Anterior cingulate cortex (tissue), 58 donors: ENCODE measurements at regions not wholly inside any gene's neighbourhood (a gene's known extent, or its start where the extent isn't known, plus 50 kb on each side); places are given as distances from the start of the nearest gene placed in this dataset.

ENCODE experiments used
- DNase-seq, 58 donors: peaks; one replicate each; lab custom pipeline; 2025; lab: John Stamatoyannopoulos, UW

DNA sequence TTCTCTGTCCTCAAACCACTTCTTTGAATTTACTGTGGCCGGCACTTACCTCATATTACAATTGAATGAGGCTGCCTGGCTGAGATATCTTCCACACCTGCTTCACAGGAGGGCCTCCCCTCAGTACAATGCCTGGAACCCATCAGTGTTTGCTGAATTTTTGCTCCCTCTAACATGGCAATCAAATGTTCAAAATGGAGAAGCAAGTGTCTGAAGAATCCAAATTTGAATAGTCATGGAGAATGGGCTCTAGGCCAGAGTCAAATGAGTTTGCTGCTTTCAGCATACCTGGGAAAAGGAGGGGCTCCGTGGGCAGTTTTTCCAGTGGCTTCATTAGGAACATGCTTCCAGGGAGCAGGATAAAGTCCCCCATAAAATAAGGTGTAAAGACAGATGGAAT is 564.8 kb downstream of the UTRN start:
- no peak for DNase-seq

DNA sequence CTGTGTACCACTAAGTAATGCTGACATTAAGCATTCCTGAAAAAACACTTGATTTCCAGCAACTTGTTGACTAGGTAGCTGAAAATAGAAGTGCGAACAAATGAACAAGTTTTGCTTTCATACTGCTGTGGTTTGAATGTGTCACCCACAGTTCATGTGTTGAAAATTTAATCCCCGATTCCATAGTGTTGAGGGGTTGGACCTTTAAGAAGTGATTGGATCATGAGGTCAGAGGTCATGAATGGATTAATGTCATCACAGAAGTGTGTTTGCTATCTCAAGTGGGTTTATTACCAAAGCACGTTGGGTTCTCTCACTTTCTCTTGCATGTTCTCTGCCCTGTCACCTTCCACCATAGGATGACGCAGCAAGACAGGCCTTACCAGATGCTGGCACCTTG is 568.5 kb downstream of the UTRN start:
- no peak for DNase-seq

DNA sequence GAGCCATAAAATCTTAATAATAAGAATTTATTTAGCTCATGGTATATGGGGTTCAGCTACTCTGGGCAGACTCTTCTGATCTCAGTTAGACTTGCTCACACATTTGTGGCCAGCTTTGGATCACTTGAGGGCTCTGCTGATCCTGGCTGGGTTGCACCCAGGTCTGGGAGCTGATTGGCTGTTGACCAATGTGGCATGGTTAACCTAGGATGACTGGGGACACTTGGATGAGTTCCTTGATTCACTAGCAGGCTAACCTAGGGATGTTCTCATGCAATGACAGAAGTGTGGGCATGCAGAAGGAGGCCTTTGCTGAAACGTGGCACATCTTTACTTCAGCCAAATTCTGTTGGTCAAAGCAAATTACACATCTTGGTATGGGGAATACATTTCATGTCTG is 569.5 kb downstream of the UTRN start:
- no peak for DNase-seq

DNA sequence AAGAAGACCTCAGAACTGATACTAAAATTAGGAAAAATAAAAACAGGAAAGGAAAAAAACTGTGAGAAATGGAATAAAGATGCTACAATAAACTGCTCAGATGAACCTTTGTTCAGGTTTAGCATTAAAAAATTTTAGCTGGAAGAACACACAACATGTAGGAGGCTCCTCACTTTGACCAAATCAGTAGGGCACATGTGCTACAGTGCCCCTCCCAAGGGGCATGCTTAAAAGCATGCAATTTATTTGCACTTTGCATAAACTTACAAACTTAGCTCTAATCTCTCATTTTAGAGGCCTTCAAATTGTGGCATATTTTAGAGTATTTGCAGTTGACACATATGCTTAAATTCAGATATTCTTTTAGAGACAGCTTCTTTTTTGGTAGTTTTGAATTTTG is 570.2 kb downstream of the UTRN start:
- DNase-seq, result no peak

DNA sequence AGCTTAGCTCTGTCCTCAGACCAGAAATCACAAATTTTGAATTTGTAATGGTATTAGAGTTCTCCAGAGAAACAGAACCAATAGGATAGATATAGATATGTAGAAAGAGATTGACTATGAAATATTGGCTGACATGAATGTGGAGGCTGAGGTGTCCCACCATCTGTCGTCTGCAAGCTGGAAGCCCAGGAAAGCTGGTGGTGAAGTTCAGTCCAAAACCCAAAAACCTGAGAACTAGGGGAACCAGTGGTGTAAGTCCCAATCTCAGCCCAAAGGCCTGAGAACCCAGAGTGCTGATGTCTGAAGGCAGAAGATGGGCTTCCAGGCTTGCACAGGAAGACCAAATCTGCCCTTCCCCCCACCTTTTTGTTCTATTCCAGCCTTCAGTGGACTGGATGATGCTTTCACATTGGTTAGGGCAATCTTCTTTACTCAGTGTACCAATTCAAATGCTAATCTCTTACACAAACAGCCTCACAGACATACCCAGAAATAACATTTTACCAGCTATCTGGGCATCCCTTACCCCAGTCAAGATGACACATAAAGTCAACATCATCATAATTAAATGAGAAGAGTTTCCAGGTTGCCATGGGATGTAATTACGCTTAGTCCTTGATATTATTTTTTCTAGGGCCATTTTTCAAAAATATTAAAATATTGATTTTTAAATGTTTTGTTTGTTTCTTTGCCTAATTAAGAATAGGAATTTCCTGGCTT is 570.8 kb downstream of the UTRN start:
- DNase-seq, result peak in 10 of 58 donors; percentile 1 to 16 (median 7)

DNA sequence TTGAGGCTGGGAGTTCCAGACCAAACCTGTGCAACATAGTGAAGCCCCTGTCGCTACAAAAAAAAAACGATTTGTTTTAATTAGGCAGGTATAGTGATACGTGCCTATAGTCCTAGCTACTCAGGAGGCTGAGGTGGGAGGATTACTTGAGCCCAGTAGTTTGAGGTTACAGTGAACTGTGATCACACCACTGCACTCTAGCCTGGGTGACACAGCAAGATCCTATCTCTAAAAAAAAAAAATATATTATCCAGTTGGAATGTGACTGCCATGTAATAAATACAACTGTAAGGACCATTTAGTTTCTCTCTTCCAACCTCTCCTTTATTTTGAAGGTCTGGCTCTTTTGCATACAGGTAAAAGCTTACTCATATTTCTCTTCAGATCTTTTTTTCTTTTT is 571.5 kb downstream of the UTRN start:
- no peak for DNase-seq

DNA sequence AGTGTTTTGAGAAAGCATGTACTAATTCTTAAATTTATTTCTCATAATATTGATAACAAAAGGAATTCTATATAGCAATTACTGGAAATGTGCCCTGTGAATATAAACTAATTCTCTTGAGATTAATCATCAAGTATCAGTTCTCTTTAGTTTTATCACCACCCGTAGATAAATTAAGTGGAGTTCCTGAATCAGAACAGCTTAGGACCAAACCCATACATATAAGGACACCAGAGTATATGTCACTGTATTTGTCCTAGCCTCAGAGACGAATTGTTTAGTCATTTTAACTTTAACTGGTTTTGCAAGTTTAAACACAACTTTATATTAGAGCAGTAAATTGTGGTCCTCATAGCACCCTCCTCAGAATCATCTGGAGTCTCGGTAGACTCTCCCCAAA is 572.0 kb downstream of the UTRN start:
- DNase-seq, result no peak

DNA sequence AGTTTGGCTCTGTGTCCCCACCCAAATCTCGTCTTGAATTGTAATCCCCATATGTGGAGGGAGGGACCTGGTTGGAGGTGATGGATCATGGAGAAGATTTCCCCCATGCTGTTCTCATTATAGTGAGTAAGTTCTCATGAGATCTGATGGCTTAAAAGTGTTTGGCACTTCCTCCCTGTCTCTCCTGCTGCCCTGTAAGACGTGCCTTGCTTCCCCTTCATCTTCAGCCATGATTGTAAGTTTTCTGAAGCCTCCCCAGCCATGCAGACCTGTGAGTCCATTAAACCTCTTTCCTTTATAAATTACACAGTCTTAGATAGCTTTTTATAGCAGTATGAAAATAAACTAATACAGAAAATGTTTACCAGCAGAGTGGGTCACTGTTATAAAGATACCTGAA is 577.6 kb downstream of the UTRN start:
- DNase-seq, result no peak

DNA sequence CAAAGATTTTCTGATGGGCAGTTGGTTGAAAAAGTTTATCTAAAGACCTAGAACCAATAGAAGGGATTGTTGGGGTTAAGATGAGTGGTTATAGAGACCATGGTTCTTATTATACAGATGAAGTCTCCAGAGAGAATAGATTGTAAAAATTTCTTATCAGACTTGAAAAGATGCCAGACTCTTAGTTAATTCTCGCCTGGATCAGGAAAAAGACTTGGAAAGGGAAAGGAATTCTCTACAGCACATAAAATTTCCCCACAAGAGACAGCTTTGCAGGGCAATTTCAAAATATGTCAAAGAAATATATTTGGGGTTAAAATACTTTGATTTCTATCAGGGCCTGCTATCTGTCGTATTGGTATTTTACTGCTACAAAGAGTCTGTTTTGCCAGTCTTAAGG is 582.6 kb downstream of the UTRN start:
- DNase-seq, result no peak

DNA sequence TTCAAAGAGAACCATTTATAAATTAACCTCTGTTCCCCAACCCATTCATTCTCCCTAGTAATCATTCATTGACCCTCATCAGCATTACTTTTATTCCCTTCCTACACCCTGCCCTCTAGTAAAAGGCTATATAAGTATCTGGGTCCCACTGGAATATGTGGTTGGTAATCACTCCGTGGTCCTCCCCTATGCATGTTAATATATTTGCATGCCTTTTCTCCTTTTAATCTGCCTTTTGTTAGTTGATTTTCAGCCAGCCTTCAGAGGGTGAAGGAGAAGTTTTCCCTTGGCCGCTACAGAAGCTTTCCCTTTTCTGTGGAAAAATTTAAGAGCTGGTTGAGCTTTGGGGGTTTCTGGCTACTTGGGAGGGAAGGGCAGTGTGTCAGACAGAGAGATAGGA is 585.6 kb downstream of the UTRN start:
- no peak for DNase-seq

DNA sequence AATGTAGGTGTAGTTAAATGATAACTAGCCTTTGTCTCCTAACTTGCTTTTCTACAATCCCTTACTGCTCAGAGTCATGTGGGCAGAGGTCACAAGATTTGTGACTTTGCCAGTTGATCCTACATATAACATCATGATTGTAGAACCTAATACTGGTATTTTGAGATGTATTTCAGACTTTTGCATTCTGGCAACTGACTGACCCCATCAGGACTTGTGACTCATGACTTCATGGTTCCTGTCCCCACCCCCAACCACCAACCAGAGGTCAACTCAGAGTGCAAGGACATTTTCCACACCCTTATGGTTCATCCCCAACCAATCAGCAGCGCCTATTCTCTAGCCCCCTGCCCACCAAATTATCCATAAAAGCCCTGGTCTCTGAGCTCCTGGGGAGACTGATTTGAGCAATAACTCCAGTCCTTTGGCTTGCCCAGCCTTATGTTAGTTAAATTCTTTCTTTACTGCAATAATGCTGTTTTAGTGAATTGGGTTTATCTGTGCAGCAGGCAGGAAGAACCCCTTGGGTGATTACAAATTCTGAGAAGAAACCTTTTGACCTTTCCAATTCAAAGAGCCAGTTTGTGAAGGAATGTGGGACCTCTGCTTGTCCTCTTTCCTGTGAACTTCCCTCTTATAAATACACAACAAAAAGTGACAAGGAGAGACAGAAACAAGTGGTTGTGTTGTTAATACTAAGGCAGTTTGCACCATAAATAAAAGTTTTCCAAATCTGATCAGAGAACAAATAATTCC is 588.7 kb downstream of the UTRN start:
- DNase-seq, result no peak

DNA sequence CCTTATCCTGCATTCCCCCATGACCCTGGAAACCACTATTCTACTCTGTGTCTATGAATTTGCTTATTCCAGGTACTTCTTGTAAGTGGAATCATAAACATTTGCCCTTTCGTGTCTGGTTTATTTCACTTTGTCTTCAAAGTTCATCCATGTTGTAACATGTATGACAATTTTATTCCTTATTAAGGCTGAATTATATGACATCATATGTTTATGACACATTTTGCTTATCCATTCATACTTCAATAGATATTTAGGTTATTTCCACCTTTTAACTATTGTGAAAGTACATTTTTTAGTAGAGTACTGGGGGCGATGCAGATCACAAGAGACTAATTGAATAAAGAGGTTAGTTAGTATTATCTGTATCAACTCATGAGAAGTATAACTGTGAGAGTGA is 591.6 kb downstream of the UTRN start:
- DNase-seq, result no peak

DNA sequence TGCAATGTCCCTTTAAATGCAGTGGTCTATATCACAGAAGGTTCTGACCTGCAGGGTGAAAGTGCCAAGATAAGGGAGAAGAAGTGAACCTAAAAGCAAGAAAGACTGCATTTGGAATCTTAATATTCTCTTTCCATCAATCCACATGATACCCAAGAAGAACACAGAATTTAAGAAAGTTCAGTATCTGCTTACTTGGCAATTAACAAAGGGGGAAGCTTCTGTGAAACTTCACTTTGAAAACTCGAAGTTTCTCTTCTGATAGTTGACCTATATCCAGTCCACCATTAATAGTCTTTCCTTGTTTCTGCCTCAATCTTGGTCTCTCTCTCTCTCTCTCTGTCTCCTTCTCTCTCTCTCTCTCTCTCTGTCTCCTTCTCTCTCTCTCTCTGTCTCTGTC is 592.0 kb downstream of the UTRN start:
- no peak for DNase-seq

DNA sequence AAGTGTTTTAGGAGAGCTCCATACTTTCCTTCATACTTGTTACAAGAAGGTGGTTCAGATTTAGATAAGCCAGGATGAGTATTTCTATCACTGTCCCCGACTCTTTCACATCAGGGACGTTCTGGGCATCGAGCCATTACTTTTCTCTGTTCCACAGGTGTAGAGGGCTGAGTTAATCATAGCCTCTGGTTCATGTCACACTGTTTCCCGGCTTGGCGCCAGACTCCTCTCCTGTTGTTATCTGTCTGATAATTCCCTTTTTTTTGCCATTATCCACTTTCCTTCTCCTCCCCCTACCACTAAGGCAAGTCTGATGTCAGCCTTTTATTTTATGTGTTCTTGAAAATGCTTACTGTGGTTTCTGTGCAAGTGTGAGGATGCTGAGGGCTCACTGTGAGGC is 593.4 kb downstream of the UTRN start:
- DNase-seq, result no peak

DNA sequence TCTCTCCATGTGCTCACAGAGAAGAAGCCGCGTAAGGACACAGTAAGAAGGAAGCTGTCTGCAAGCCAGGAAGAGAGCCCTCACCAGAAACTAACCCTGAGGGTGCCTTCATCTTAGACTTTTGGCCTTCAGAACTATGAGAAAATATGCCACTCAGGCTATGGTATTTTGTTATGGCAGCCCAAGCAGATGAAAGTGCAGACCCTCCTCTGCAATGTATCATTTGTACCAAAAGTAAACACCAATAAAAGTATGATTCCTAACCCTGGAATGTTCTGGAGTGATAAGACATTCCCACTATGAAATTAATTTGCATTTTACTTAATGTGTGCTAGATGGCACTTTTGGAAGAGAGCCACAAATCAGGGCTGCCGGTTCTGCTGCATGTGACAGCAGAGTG is 594.3 kb downstream of the UTRN start:
- no peak for DNase-seq

DNA sequence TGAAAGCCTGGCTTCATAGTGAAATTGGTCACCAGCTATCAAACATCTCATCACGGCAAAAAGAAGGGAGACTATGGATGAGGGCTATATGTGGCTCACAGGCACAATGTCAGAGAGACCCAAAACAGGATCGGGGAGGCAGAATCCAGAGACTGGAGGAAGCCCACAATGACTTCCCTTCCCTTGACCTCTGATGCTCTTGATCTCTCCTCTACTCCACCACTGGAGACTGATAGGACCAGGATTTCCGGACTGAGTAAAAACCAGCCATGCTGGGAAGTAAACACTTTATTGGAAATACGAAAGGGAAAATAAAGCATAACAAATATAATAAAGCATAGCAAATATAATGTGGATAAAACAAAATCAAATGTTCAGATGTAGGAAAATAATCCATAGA is 597.3 kb downstream of the UTRN start:
- DNase-seq, result no peak

DNA sequence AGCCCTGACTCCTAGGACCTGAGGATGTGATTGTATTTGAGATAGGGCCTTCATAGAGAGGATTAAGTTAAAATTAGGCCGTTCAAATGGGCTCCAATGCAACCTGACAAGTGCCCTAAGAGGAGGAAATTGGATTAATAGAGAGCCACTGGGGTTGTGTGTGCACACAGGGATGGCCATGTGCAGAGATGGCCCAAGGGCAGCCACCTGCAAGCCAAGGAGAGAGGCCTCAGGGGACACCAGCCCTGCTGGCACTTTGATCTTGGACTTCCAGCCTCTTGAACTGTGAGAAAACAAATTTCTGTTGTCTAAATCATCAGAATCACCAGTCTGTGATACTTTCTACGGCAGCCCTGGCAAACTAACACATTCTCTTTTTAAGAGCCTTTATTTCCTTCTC is 598.8 kb downstream of the UTRN start:
- no peak for DNase-seq

DNA sequence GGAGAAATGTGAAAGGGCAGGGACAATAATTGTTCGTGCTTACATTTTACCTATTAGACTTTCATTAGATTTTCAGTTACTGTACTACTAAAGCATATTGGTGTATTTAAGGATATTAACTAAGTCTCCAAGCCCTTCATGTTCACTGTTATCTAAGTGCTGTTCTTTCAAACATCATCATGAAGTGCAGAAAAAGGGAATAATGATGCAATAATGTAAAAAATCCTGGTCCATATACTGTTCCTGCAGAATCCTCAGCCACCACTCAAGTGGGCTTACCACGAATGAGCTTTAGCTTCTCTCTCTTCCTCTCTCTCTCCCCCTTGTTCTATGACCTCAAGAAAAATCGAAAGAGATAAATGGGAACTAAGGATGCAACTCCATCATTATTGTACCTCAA is 600.7 kb downstream of the UTRN start:
- no peak for DNase-seq

DNA sequence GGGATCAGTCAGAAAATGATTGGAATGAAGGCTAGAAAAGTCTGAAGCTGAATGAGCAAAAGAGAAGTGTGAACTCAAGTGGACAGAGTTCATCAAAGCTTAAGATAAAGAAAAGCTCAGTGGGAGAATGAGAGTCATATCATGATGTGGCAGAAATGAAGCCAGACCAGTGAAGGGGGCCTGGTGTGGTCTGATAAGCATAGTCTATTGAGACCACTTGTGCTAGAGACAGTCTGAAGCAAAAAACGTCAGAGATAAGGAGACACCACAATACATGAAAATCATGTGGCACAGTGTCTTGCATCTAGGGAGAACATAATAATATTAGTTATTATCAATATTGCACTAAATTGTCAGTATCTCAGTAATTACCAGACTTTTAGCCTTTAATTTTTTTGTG is 601.5 kb downstream of the UTRN start:
- DNase-seq, result no peak

DNA sequence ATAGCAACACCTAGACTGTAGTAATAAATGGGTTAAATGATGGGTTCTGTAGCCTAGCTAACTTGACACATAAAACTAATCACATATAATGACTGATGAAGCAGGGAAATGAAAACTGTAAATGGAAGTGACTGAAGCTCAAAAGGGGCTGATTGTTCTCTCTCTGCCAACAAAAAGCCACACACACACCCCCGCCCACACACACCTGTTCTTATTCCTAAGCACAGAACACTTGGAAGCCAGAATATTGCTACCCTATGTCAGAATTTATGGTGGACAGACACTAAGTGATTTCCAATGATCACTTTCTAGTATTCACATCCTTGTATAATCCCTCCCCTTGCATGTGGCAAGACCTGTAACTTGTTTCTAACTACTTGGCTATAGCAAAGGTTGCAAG is 603.5 kb downstream of the UTRN start:
- DNase-seq, result no peak

DNA sequence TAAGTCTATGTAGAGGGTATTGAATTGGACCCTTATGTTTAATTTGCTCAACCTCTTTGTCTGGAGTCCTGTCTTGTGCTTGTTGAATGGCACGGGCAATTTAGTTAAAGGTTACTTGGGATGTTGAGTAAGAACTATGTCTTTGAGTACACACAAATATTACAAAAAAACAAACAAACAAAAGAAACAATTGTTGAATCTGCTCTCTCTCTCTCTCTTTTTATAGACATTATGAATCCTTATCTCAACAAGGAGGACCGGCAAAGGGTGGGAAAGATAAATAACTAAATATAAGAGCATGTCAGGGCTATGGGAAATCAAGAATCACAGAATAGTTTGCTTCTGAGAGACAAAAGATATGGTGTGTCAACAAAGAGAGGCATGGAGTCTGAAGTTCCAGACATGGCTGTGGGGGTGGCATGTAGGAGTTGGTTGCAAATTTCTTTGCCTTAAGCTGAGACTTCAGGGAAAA is 608.6 kb downstream of the UTRN start:
- no peak for DNase-seq

DNA sequence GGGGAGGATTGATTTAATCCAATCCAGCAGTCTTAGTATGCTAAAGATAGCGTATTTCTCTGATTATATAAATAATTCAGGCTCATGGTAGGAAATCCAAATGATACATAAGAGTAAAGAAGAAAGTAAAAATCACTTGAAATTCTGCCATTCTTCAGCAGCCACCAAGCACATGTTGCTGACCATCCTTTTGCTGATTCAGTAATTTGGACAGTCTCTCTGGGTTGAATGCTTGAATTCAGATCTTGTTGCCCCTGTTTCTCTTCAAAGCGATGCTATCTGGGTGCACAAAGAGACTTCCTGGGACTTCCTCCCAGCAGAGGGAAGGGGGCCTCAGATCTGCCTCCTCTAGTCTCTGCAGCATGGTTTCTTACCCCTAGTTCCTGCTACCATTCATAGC is 609.1 kb downstream of the UTRN start:
- DNase-seq, result no peak
